LoVo (cell line): ENCODE measurements at regions not wholly inside any gene's neighbourhood (a gene's known extent, or its start where the extent isn't known, plus 50 kb on each side); places are given as distances from the start of the nearest gene placed in this dataset.
"Not testable (repeated sequence)": the region's sequence is repeated elsewhere in the genome, so short reads cannot be mapped to it uniquely, and the experiment has no call there.

ENCODE experiments used
- DNase-seq: peaks from one replicate; pipeline ENCODE4 v3.0.0-alpha.2; 2016; ENCODE audit warnings: low spot score

DNA sequence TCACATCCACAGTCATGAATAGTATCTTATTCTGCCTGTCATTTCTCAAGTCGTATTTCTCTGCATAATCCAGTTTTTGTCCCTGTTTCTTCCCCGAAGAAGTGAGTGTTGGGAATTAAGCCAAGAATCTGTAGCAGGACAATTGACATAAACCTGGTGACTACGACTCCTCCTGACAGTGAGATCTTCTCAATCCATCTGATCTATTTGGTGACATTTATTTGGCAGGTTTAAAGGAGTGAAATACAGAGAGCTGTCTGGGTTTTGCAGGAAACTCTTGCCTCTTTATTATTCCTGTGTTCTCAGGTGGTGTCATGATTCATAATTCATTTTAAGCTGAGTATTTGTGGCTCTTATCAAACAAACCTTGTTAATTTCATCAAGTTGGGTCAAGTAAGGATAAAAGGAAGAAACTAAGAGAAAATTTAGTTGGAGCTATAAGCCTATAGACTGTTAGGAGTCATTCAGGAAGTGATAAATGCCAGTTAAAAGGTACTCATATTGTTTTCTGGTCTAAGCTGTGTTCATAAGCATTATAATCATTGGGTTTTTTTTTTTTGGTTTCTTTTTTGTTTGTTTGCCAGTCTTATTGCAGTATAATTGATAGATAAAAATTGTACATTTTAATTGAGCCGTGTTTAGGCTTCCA lies 95.9 kb upstream of the PCSK1 start:
- no peak for DNase-seq

GRCh38 chr5:96529559-96529958 lies 96.5 kb upstream of the PCSK1 start:
- DNase-seq = no peak

DNA sequence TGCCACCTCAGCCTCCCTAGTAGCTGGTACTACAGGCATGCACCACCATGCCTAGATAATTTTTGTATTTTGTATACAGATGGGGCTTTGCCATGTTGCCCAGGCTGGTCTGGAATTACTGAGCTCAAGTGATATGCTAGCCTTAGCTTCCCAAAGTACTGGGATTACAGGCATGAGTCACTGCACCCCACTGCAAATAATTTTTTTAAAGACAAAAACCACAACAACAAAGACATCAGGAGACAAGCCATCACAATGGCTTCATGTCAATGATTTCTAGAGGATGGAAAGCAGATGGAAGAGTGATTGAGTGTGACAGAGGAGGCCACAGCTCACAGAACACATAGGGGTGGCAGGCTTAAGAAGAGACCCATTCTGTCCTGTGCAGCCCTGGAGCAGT lies 97.9 kb upstream of the PCSK1 start:
- no peak for DNase-seq

- no peak for DNase-seq
Observed at GRCh38 chr5:96533371-96533770, 100.3 kb upstream of the PCSK1 start.

DNA sequence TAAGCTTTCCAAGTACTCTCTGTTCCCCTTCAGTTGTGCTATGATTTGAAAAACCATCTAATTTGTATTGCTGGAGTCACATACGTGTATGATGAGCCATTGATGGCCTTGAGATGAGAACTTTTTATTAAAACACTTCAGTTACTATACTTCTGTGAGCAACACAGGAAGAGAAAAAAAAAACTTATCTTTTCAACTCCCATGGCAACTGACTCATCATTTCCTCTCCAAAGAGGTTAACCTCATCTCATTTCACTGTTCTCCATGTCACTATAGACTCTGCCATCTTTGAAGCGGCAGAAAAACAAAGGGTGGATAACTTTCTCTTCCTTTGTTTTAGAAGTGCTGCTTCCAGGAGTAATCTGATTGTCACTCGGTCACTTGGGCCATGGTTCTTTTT lies 104.3 kb upstream of the PCSK1 start:
- DNase-seq = no peak

- no peak for DNase-seq
Observed at GRCh38 chr5:96538808-96539250, 105.8 kb upstream of the PCSK1 start.

- DNase-seq = no peak
Observed at GRCh38 chr5:96546120-96546519, 113.1 kb upstream of the PCSK1 start.

DNA sequence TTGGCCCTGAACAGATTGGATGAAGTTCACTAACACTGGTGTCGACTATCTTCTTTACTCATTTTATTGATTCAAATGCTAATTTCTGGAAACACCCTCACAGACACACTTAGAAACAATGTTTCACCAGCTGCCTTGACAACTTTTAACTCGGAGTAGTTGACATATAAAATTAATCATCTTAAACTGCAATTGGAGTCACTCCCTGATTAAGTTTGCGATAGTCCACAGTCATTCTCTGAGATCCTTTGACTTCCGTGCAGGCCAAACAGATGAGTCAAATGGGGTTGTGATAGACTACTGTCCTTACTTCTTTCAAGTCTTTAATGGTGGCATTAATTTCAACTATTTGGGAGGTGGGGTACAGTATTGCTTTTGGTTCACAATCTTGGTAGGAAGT lies 114.4 kb upstream of the PCSK1 start:
- DNase-seq = no peak

DNA sequence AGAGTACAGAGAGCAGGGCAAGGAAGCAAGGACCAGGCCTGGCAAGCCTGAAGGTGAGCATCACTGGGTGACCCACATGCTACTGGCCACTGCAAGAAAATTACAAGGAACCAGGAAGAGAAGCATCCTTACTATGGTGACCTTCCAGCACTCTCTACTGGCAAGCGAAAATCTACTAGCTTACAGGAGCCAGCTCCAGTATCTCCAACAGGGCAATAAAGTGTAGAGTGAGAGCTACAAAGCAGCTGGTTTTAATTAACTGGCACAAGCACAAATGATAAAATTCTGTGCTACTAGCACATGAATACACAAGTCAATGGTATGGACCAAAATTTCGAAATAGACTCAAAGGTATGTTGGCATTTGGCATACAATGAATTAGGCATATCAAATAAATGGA lies 113.3 kb upstream of the CAST start:
- no peak for DNase-seq

- not testable (repeated sequence) for DNase-seq
Observed at GRCh38 chr5:96560857-96561256, 101.3 kb upstream of the CAST start.

GRCh38 chr5:96562614-96563013 lies 99.6 kb upstream of the CAST start:
- DNase-seq = no peak

- no peak for DNase-seq
Observed at GRCh38 chr5:96563816-96564215, 98.4 kb upstream of the CAST start.

DNA sequence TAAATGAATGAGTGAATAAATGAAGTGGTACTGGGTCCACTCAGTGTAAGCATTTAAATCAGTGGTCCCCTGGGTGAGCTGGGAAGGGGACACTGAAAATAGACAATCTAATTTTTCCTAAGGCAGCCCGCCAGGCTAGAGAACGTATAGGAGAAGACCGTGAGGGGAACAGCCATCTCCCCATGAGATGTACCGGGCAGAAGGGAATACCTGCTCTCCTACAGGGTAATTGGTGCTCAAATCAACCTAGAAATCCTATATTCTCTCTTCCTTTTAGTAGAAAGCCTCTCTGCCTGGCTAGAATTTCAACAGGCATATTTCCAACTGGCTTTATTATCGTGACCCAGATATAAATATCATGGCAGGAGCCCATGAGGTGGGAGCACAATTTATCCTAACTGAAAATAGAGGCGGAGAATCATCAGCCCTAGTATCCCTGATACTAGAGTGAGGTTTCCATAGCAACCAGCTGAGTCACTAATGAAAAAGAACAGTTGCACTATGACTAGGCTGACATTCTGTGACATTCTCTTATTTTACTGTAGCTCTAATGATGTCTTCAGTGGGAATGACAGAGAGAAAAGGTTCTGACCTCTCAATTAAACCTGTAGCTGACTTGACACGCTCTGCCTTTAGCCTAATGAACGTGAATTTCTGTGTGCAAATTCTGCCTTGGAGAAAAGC lies 96.5 kb upstream of the CAST start:
- no peak for DNase-seq

DNA sequence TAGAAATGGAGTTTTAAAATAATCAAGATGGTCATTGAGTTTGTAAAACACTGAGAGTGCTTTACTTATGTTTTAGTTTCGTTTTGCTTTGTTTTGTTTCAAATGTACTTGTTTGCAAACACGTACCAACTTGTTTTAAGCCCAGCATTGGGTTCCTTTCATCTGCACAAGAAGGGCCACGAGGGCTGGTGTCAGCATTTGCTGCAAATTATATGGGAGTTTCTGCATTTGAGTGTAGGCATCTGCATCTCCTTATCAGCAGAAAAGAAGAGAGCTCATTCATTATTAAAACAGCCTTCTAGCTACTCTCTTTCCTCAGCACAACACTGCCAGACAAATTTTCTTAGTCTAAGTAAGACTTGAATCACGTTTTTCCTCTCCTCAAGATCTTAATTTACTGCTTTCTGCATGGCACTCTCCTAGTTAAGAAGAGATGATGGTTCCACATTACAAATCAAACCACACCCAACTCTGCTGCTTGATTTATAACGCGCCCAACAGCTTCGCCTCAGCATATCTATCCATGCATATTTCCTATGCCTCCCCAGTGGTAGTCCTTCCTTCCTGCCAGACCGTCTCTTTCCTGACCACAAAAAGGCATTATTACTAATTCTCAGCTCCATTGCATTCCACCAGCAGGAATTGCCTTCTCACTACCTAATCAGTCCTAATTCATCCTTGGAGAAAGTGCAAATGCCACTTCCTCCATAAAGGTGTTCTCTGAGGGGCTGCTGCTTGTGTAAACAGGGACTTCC lies 95.2 kb upstream of the CAST start:
- no peak for DNase-seq

GRCh38 chr5:96569332-96569731 lies 92.8 kb upstream of the CAST start:
- no peak for DNase-seq

- DNase-seq = no peak
Observed at GRCh38 chr5:96569770-96570169, 92.4 kb upstream of the CAST start.

GRCh38 chr5:96572864-96573512 lies 89.2 kb upstream of the CAST start:
- peak; percentile 47 for DNase-seq

- DNase-seq = no peak
Observed at GRCh38 chr5:96573513-96573894, 88.7 kb upstream of the CAST start.

- DNase-seq = no peak
Observed at GRCh38 chr5:96576876-96577275, 85.3 kb upstream of the CAST start.

DNA sequence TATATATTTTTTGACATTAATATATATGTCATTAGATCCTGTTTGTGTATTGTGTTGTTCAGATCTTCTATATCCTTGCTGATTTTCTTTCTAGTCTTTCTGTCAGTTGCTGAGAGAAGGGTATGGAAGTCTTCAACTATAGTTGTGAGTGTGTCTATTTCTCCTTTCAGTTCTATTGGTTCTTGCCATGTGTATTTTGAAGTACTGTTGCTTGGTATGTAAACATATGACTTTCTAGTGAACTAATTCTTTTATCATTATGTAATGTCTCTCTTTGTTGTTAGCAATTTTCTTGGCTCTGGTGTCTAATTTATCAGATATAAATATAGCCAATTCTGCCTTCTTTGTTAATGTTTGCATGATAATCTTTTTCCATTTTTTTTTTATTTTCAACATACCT lies 84.3 kb upstream of the CAST start:
- no peak for DNase-seq

GRCh38 chr5:96579711-96580110 lies 82.5 kb upstream of the CAST start:
- DNase-seq = no peak

GRCh38 chr5:96582343-96582742 lies 79.8 kb upstream of the CAST start:
- peak; percentile 59 for DNase-seq

- no peak for DNase-seq
Observed at GRCh38 chr5:96584712-96585111, 77.5 kb upstream of the CAST start.
